H1 (cell line): ENCODE measurements at regions not wholly inside any gene's neighbourhood (a gene's known extent, or its start where the extent isn't known, plus 50 kb on each side); places are given as distances from the start of the nearest gene placed in this dataset.

ENCODE experiments used
- CTCF ChIA-PET: fragments of 300-600 bp; sonication (Branson Sonifier 250); formaldehyde crosslinking; loops from one replicate; lab custom pipeline; 2021; ENCODE audit not compliant: partially characterized antibody; lab: Charles Lee
- POLR2A ChIA-PET: fragments of 300-600 bp; sonication (Branson Sonifier 250); formaldehyde crosslinking; loops from one replicate; lab custom pipeline; 2021; ENCODE audit warnings: inconsistent platforms; ENCODE audit not compliant: partially characterized antibody; lab: Charles Lee
- DNase-seq, 2 experiments: peaks; one replicate each; pipeline versions ENCODE4 v3.0.0 to v3.0.0-alpha.2; 2010 to 2022; ENCODE audit warnings: low spot score in 2 of 2, low read depth in 1 of 2, mixed read lengths in 1 of 2
- FAIRE-seq: peaks from 2 replicates; lab custom pipeline; 2011; peaks lifted over from hg19 to GRCh38; lab: Jason Lieb, UNC
- H2AFZ ChIP-seq: 2 replicates; pipeline ENCODE4 v1.8.1; 2012; ENCODE audit warnings: low read length, inconsistent platforms
- H2AK5ac ChIP-seq: 2 replicates; pipeline ENCODE4 v1.6.1; 2013; ENCODE audit warnings: low read depth, low read length
- H2BK120ac ChIP-seq: replicated peaks from 2 replicates; pipeline ENCODE3; 2013; ENCODE audit warnings: low read depth, low read length, inconsistent platforms
- H2BK12ac ChIP-seq: 2 replicates; pipeline ENCODE4 v1.6.1; 2013; ENCODE audit warnings: low read depth, low read length
- H2BK15ac ChIP-seq: 2 replicates; pipeline ENCODE4 v1.6.1; 2013; ENCODE audit warnings: low read length
- H2BK20ac ChIP-seq: 2 replicates; pipeline ENCODE4 v1.6.1; 2013; ENCODE audit warnings: low read length
- H2BK5ac ChIP-seq: 2 replicates; pipeline ENCODE4 v1.6.1; 2013; ENCODE audit warnings: low read depth, low read length
- H3K14ac ChIP-seq: 2 replicates; pipeline ENCODE4 v1.6.1; 2013; ENCODE audit warnings: inconsistent platforms; ENCODE audit not compliant: insufficient read length
- H3K18ac ChIP-seq: 2 replicates; pipeline ENCODE4 v1.6.1; 2013; ENCODE audit warnings: low read length; ENCODE audit errors: extremely low read depth
- H3K23ac ChIP-seq: 2 replicates; pipeline ENCODE4 v1.6.1; 2013; ENCODE audit warnings: inconsistent platforms; ENCODE audit not compliant: insufficient read length
- H3K23me2 ChIP-seq: 2 replicates; pipeline ENCODE4 v1.6.1; 2013; ENCODE audit warnings: low read depth, low read length
- H3K27ac ChIP-seq: 2 replicates; pipeline ENCODE4 v1.6.1; 2011; ENCODE audit warnings: low read depth, low read length, inconsistent platforms
- H3K27me3 ChIP-seq, 4 experiments: replicated peaks in 1 of 4; 1 replicate in 1 of 4; 2 replicates in 3 of 4; pipeline versions ENCODE4 v1.6.1 to v1.8.1; 2011 to 2013; ENCODE audit warnings: low read length in 3 of 4, mild to moderate bottlenecking in 3 of 4, inconsistent platforms in 2 of 4, mixed read lengths in 2 of 4, moderate library complexity in 1 of 4; ENCODE audit not compliant: control insufficient read depth in 3 of 4, insufficient read depth in 3 of 4; ENCODE audit errors: extremely low read depth in 1 of 4
- H3K36me3 ChIP-seq, 4 experiments: 2 replicates each; pipeline versions ENCODE4 v1.6.1 to v1.8.1; 2011 to 2013; ENCODE audit warnings: mild to moderate bottlenecking in 4 of 4, low read length in 3 of 4, moderate library complexity in 2 of 4, control low read depth in 1 of 4, inconsistent platforms in 1 of 4; ENCODE audit not compliant: insufficient read depth in 4 of 4, control insufficient read depth in 2 of 4
- H3K4ac ChIP-seq: replicated peaks from 2 replicates; pipeline ENCODE3; 2013; ENCODE audit warnings: low read length, low read depth, mixed read lengths, inconsistent platforms; ENCODE audit not compliant: insufficient read length
- H3K4me1 ChIP-seq, 4 experiments: replicated peaks in 1 of 4; 1 replicate in 1 of 4; 2 replicates in 3 of 4; pipeline versions ENCODE4 v1.6.1 to v1.8.1; 2011 to 2013; ENCODE audit warnings: low read length in 3 of 4, inconsistent platforms in 2 of 4, mixed read lengths in 1 of 4; ENCODE audit not compliant: insufficient read depth in 4 of 4, control insufficient read depth in 3 of 4
- H3K4me2 ChIP-seq, 2 experiments: 2 replicates each; pipeline versions ENCODE4 v1.6.1 to v1.8.1; 2011 to 2013; ENCODE audit warnings: low read depth in 2 of 2, low read length in 2 of 2, control low read depth in 1 of 2, inconsistent platforms in 1 of 2, mild to moderate bottlenecking in 1 of 2; ENCODE audit not compliant: insufficient read depth in 1 of 2
- H3K4me3 ChIP-seq, 4 experiments: fragments of 200-600, 300-600 bp in 1 of 4; sonication (generic), shearing (Covaris generic), sonication (Bioruptor Twin) in 1 of 4; 2 replicates each; pipeline versions ENCODE4 v1.5.1 to v1.8.1; 2011 to 2016; ENCODE audit warnings: low read length in 4 of 4, low read depth in 3 of 4, control low read depth in 2 of 4, inconsistent platforms in 2 of 4, mild to moderate bottlenecking in 2 of 4, mixed read lengths in 1 of 4, moderate library complexity in 1 of 4; ENCODE audit not compliant: insufficient read depth in 2 of 4; ENCODE audit errors: extremely low read depth in 1 of 4
- H3K56ac ChIP-seq: replicated peaks from 2 replicates; pipeline ENCODE3; 2013; ENCODE audit warnings: low read depth, mild to moderate bottlenecking, mixed read lengths, low read length, inconsistent platforms; ENCODE audit not compliant: insufficient read length
- H3K79me1 ChIP-seq: 2 replicates; pipeline ENCODE4 v1.6.1; 2013; ENCODE audit warnings: low read depth, low read length, control low read depth
- H3K79me2 ChIP-seq, 2 experiments: 2 replicates each; pipeline versions ENCODE4 v1.6.1 to v1.8.1; 2012 to 2013; ENCODE audit warnings: low read length in 2 of 2, mild to moderate bottlenecking in 2 of 2, inconsistent platforms in 1 of 2; ENCODE audit not compliant: insufficient read depth in 2 of 2, control insufficient read depth in 1 of 2
- H3K9ac ChIP-seq, 4 experiments: replicated peaks in 1 of 4; 1 replicate in 1 of 4; 2 replicates in 3 of 4; pipeline versions ENCODE4 v1.6.1 to v1.8.1; 2011 to 2013; ENCODE audit warnings: low read depth in 3 of 4, low read length in 3 of 4, control low read depth in 2 of 4, mild to moderate bottlenecking in 2 of 4, moderate library complexity in 2 of 4, inconsistent platforms in 1 of 4; ENCODE audit errors: extremely low read depth in 1 of 4
- H3K9me3 ChIP-seq, 2 experiments: 2 replicates each; pipeline versions ENCODE4 v1.6.1 to v1.8.1; 2012 to 2013; ENCODE audit warnings: mild to moderate bottlenecking in 2 of 2, moderate library complexity in 2 of 2, control low read depth in 1 of 2, inconsistent platforms in 1 of 2, low read depth in 1 of 2, low read length in 1 of 2, mixed read lengths in 1 of 2; ENCODE audit not compliant: insufficient read depth in 2 of 2
- H4K20me1 ChIP-seq, 2 experiments: replicated peaks in 1 of 2; 2 replicates each; pipeline versions ENCODE3 to v1.8.1; 2011 to 2013; ENCODE audit warnings: inconsistent platforms in 2 of 2, low read length in 2 of 2, mild to moderate bottlenecking in 1 of 2; ENCODE audit not compliant: insufficient read depth in 2 of 2, control insufficient read depth in 1 of 2
- H4K5ac ChIP-seq: 2 replicates; pipeline ENCODE4 v1.6.1; 2013; ENCODE audit warnings: low read length, low read depth, mixed read lengths, inconsistent platforms; ENCODE audit not compliant: insufficient read length
- H4K8ac ChIP-seq: 2 replicates; pipeline ENCODE4 v1.8.0; 2013; ENCODE audit warnings: mild to moderate bottlenecking, moderate library complexity, low read length, inconsistent platforms; ENCODE audit not compliant: insufficient read depth; ENCODE audit errors: extremely low read depth
- H4K91ac ChIP-seq: replicated peaks from 2 replicates; pipeline ENCODE3; 2013; ENCODE audit warnings: low read length, mixed read lengths, inconsistent platforms; ENCODE audit not compliant: insufficient read length
- BACH1 ChIP-seq: IDR thresholded peaks from 2 replicates; pipeline ENCODE4 v1.6.1; 2012; ENCODE audit warnings: low read length, improper control_type of control experiment
- CREB1 ChIP-seq: IDR thresholded peaks from 2 replicates; pipeline ENCODE4 v1.6.1; 2012; ENCODE audit warnings: inconsistent platforms
- CTBP2 ChIP-seq: IDR thresholded peaks from 2 replicates; pipeline ENCODE4 v1.7.0; 2011; ENCODE audit warnings: borderline replicate concordance, mild to moderate bottlenecking, moderate library complexity, mixed read lengths, low read length; ENCODE audit not compliant: insufficient read depth, insufficient read length
- HDAC2 ChIP-seq, 2 experiments: fragments of 300-600 bp in 1 of 2; sonication (generic) in 1 of 2; IDR thresholded peaks; 2 replicates each; pipeline ENCODE4 v1.6.1; 2011 to 2012; ENCODE audit warnings: low read depth in 2 of 2, low read length in 2 of 2, mild to moderate bottlenecking in 2 of 2, moderate library complexity in 2 of 2, borderline replicate concordance in 1 of 2, inconsistent platforms in 1 of 2
- KDM5A ChIP-seq: fragments of 200-600 bp; IDR thresholded peaks from 2 replicates; pipeline ENCODE4 v1.7.1; 2012; ENCODE audit warnings: mild to moderate bottlenecking, low read length, inconsistent platforms, mixed read lengths
- RNF2 ChIP-seq: fragments of 200-900, 300-1000 bp; sonication (generic); IDR thresholded peaks from 2 replicates; pipeline ENCODE4 v1.7.1; 2016; ENCODE audit warnings: borderline replicate concordance, low read depth, mild to moderate bottlenecking, antibody characterized with exemption, low read length; ENCODE audit not compliant: poor library complexity, severe bottlenecking; ENCODE audit errors: missing control alignments
- TAF7 ChIP-seq: optimal IDR thresholded peaks from 2 replicates; pipeline ENCODE3; 2011; ENCODE audit warnings: low read depth, mild to moderate bottlenecking, inconsistent platforms, low read length, moderate library complexity, borderline replicate concordance
- ZNF274 ChIP-seq: IDR thresholded peaks from 2 replicates; pipeline ENCODE4 v1.7.0; 2012; ENCODE audit warnings: low read length, borderline replicate concordance; ENCODE audit errors: extremely low read depth
- WGBS, 2 experiments: shearing (Covaris generic) in 1 of 2; methylation state at CpG; one replicate each; pipeline versions ENCODE4 v1.1.6 to v1.1.7; 2013 to 2015; ENCODE audit warnings: low lambda C conversion rate in 2 of 2, mixed read lengths in 2 of 2, inconsistent platforms in 1 of 2, low coverage in 1 of 2, missing lambda C conversion rate in 1 of 2; ENCODE audit not compliant: insufficient replicate concordance in 2 of 2, insufficient coverage in 1 of 2, insufficient read length in 1 of 2; ENCODE audit errors: extremely low coverage in 1 of 2, missing lambda C conversion rate in 1 of 2; 5-methylcytosine and 5-hydroxymethylcytosine counted together

DNA sequence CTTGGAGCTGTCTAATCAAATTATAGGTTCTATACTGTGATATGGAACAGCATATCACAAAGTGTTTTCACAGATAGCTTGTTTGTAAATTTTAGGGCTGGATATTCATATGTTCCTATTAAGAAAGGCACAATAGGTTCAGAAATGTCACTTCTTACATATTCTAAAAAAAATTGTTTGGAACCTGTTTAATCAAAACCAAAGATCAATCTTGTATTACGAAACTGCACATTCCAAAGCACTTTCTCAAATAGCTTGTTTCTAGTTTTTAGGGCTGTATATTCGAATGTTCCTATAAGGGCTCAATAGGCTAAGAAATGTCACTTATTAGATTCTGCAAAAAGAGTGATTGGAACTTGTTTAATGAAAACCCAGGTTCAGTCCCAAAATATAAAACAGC is 67.4 kb upstream of the OSBPL11 start:
- no peaks in the 10 kb centered on the region for H3K23me2 ChIP-seq
- H2AK5ac ChIP-seq, result no peak overlapping the region
- no peak overlapping the region for H3K4me3 ChIP-seq
- H3K27me3 ChIP-seq, result no peaks in the 10 kb centered on the region
- no peak overlapping the region for H3K4me2 ChIP-seq
- no peak for TF ChIP-seq TAF7
- TF ChIP-seq ZNF274, result no peak
- TF ChIP-seq RNF2, result no peak
- no peak for TF ChIP-seq KDM5A
- TF ChIP-seq HDAC2 (IDR thresholded peaks at IDR 0.05; ENCODE audit: borderline replicate concordance in 1 of 2, low read depth in 2 of 2, low read length in 2 of 2), result no peak
- no peak for TF ChIP-seq CTBP2
- no peak for TF ChIP-seq CREB1
- TF ChIP-seq BACH1, result no peak
- no peak overlapping the region for H3K23ac ChIP-seq
- H3K4ac ChIP-seq, result no peak overlapping the region
- no peak overlapping the region for H2BK20ac ChIP-seq
- DNase-seq, result no peak
- no peaks in the 10 kb centered on the region for H3K79me1 ChIP-seq
- H2BK12ac ChIP-seq, result no peak overlapping the region
- CTCF ChIA-PET, result interaction anchor here (2.1 to 2.7 kb wide), 2 partner anchors 10 to 20 kb away, joined by 7 to 8 read pairs; no protein-coding TSS in a partner anchor
- POLR2A ChIA-PET, result no interaction called here
- no peaks in the 10 kb centered on the region for H3K36me3 ChIP-seq
- no peak overlapping the region for H3K56ac ChIP-seq
- H3K4me1 ChIP-seq, result no peaks in the 10 kb centered on the region
- WGBS, 2 experiments, result 91% methylated on average over 2 of the region's 2 CpGs; no CpG with 5 or more reads in 1 of the 2 experiments
- no peak overlapping the region for H2BK120ac ChIP-seq
- no peaks in the 10 kb centered on the region for H4K20me1 ChIP-seq
- no peak for FAIRE-seq
- H2AFZ ChIP-seq, result no peak overlapping the region
- no peak overlapping the region for H3K18ac ChIP-seq
- no peak overlapping the region for H3K9ac ChIP-seq
- no peak overlapping the region for H4K8ac ChIP-seq
- H2BK5ac ChIP-seq, result no peak overlapping the region
- H3K79me2 ChIP-seq, result no peaks in the 10 kb centered on the region
- H3K27ac ChIP-seq, result no peak overlapping the region
- no peak overlapping the region for H3K14ac ChIP-seq
- H4K91ac ChIP-seq, result no peak overlapping the region
- H2BK15ac ChIP-seq, result no peak overlapping the region
- H4K5ac ChIP-seq, result no peak overlapping the region
- no peaks in the 10 kb centered on the region; a peak in 1 of 4 replicates for H3K9me3 ChIP-seq
